A673 (cell line): ENCODE measurements at regions not wholly inside any gene's neighbourhood (a gene's known extent, or its start where the extent isn't known, plus 50 kb on each side); places are given as distances from the start of the nearest gene placed in this dataset.

Source experiments
- CTCF ChIP-seq: fragments of 300-800, 200-600 bp; sonication (generic); conservative IDR thresholded peaks from 2 replicates; pipeline ENCODE4 v1.5.1; 2017; ENCODE audit warnings: low read depth, mild to moderate bottlenecking, antibody characterized with exemption, low read length, moderate library complexity, mixed read lengths
- EZH2 ChIP-seq: fragments of 200-600 bp; sonication (generic); IDR thresholded peaks from 2 replicates; pipeline ENCODE4 v1.6.1; 2017; ENCODE audit warnings: borderline replicate concordance, low read depth, mild to moderate bottlenecking, mixed read lengths, antibody characterized with exemption, low read length; ENCODE audit not compliant: poor library complexity, severe bottlenecking

- no peak for TF ChIP-seq EZH2
- TF ChIP-seq CTCF: no peak
Observed at GRCh38 chr13:105799155-105799554, 736.3 kb downstream of the EFNB2 start.
